Mammary epithelial cell (primary cell): ENCODE measurements at regions not wholly inside any gene's neighbourhood (a gene's known extent, or its start where the extent isn't known, plus 50 kb on each side); places are given as distances from the start of the nearest gene placed in this dataset.

Experiments used
- EZH2 ChIP-seq: IDR thresholded peaks from 2 replicates; pipeline ENCODE4 v1.6.1; 2012; ENCODE audit warnings: low read length, inconsistent platforms, borderline replicate concordance
- TF ChIP-seq, protein P1 (sequence below), 2 donors: IDR thresholded peaks in 1 of 2; conservative IDR thresholded peaks in 1 of 2; 2 replicates each; pipeline ENCODE4 v1.5.1; 2011 to 2012; ENCODE audit warnings: inconsistent platforms in 2 of 2, low read length in 2 of 2, mild to moderate bottlenecking in 2 of 2, control low read depth in 1 of 2, low read depth in 1 of 2; ENCODE audit not compliant: insufficient read depth in 1 of 2; ENCODE audit errors: extremely low read depth in 1 of 2

DNA sequence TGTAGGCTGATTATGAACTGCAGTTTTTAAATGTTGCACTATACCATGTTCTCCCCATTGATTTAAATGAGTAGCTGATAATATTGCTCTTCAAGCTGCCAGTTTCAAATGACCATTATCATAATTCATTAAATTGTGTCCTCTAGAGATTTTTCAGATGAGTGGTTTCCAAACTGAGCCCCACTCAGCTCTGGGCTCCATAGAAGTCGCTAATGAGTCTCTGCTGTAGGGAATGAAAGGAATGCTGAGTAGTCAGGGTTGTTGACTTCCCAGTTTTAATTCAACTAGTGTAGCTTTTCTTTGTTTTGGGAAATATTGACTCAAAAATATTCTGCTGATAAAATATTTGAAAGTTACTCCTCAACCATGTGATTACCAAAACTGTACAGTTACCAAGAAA lies 1081.1 kb downstream of the ARAP2 start:
- TF ChIP-seq, protein P1, sequence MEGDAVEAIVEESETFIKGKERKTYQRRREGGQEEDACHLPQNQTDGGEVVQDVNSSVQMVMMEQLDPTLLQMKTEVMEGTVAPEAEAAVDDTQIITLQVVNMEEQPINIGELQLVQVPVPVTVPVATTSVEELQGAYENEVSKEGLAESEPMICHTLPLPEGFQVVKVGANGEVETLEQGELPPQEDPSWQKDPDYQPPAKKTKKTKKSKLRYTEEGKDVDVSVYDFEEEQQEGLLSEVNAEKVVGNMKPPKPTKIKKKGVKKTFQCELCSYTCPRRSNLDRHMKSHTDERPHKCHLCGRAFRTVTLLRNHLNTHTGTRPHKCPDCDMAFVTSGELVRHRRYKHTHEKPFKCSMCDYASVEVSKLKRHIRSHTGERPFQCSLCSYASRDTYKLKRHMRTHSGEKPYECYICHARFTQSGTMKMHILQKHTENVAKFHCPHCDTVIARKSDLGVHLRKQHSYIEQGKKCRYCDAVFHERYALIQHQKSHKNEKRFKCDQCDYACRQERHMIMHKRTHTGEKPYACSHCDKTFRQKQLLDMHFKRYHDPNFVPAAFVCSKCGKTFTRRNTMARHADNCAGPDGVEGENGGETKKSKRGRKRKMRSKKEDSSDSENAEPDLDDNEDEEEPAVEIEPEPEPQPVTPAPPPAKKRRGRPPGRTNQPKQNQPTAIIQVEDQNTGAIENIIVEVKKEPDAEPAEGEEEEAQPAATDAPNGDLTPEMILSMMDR (conservative IDR thresholded peaks at IDR 0.05 in 1 of 2, IDR thresholded peaks at IDR 0.05 in 1 of 2; ENCODE audit: extremely low read depth in 1 of 2, insufficient read depth in 1 of 2, low read depth in 1 of 2, low read length in 2 of 2): no peak
- TF ChIP-seq EZH2: no peak
